Dendritic cell treated with granulocyte-macrophage colony-stimulating factor and Interleukin-4, amounts not matched to agents 40 ng/mL and 50 ng/mL, for 4 days (primary cell): ENCODE measurements at regions not wholly inside any gene's neighbourhood (a gene's known extent, or its start where the extent isn't known, plus 50 kb on each side); places are given as distances from the start of the nearest gene placed in this dataset.

Experiments used
- H3K27ac Mint-ChIP-seq: one replicate; pipeline ENCODE4 v1.8.0; 2022; ENCODE audit warnings: mild to moderate bottlenecking, mixed read lengths
- H3K27me3 Mint-ChIP-seq: one replicate; pipeline ENCODE4 v1.8.0; 2022; ENCODE audit warnings: mild to moderate bottlenecking, mixed read lengths
- H3K36me3 Mint-ChIP-seq: one replicate; pipeline ENCODE4 v1.8.0; 2022; ENCODE audit warnings: low read depth, mixed read lengths
- H3K4me1 Mint-ChIP-seq: one replicate; pipeline ENCODE4 v1.8.0; 2022; ENCODE audit warnings: low read depth, mixed read lengths
- H3K4me3 Mint-ChIP-seq: one replicate; pipeline ENCODE4 v1.8.0; 2022; ENCODE audit warnings: mild to moderate bottlenecking, moderate library complexity, mixed read lengths
- H3K9me3 Mint-ChIP-seq: one replicate; pipeline ENCODE4 v1.8.0; 2022; ENCODE audit warnings: mixed read lengths
- intact Hi-C: fragments of 100-400 bp; cut with micrococcal nuclease; formaldehyde crosslinking; loops from one replicate; pipeline ENCODE4 v1.15.0; 2022

DNA sequence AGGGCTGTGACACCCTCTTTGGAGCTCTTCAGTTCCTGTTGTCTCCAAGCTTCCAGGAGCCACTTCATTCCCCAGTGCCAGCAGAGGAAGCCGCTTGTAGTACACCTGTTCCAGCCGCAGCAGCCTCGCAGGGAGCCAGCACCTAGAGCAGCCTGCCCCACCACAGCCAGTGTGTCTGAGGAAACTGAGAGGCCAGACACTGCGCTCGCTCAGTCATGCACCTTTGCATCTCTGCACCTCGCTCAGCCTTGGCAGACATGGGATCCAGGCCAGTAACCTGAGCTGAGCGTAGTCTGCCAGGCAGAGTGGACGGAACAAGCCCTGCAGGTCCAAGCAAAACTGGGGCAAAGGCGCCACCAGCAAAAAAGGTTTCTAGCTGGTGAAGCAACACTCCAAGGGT, 1072.1 kb downstream of the JRKL start:
- peaks cover 66% of the 10 kb centered on the region for H3K9me3 Mint-ChIP-seq

DNA sequence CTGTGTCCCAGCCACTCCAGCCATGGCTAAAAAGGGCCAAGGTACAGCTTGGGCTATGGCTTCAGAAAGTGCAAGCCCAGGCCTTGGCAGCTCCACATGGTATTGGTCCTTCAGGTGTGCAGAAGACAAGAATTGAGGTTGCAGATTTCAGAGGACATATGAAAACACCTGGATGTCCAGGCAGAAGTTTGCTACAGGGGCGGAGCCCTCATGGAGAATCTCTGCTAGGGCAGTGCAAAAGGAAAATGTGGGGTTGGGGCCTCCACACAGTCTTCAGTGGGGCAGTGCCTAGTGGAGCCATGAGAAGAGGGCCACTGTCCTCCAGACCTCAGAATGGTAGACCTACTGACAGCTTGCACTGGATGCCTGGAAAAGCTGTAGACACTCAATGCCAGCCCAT, 1074.1 kb downstream of the JRKL start:
- peaks cover 72% of the 10 kb centered on the region for H3K9me3 Mint-ChIP-seq
- no peak overlapping the region for H3K4me3 Mint-ChIP-seq
- no peaks in the 10 kb centered on the region for H3K36me3 Mint-ChIP-seq
- no peaks in the 10 kb centered on the region for H3K27me3 Mint-ChIP-seq
- no peaks in the 10 kb centered on the region for H3K4me1 Mint-ChIP-seq
- intact Hi-C loops, result no loop called here
- H3K27ac Mint-ChIP-seq, result no peak overlapping the region

More for the DNA sequence above, 1072.1 kb downstream of the JRKL start:
- Mint-ChIP-seq H3K4me3 (no peak overlapping the region), H3K36me3 (no peaks in the 10 kb centered on the region), H3K4me1 (no peaks in the 10 kb centered on the region), H3K27me3 (no peaks in the 10 kb centered on the region), H3K27ac (no peak overlapping the region)
- intact Hi-C loops, result no loop called here

DNA sequence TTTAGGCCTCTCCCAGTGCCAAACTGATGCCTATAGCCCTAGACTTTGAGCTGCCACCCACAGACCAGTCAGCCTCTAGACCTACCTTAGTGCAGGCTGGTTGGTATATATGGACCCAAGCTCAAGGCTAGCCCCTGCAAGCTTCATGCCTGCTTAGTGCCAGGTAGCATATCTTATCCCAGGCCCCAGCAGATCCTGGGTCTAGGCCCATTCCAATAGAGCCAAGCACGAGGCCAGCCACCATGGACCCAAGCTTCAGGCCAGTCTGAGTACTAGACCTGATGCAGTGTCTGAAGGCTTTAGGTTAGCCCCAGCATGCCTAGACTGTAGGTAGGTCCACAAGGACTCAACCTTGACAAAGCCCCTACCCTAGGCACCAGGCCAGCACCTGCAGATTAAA, 1081.7 kb downstream of the JRKL start:
- Mint-ChIP-seq H3K4me1 (no peaks in the 10 kb centered on the region), H3K9me3 (peaks cover 65% of the 10 kb centered on the region), H3K27me3 (no peaks in the 10 kb centered on the region), H3K36me3 (no peaks in the 10 kb centered on the region), H3K27ac (no peak overlapping the region), H3K4me3 (no peak overlapping the region)
- intact Hi-C loops, result no loop called here

DNA sequence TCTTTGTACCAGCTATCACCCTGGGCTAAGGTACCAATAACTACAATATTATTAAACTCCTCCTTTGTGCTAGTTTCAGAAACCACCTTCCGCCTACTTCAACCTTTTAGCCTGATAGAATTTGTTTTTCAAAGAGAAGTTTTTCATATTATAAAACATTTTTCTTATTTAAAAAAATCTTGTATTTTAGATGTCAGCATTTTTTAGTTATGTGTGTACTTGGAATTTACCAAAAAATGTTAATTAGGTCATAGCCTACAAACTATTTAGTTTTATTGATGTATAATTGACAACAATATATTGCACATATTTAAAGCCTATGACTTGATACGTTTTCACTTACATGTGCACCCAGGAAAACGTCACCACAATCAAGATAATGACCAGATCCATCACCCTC, 1097.6 kb downstream of the JRKL start:
- H3K36me3 Mint-ChIP-seq, result no peaks in the 10 kb centered on the region
- H3K27ac Mint-ChIP-seq, result no peak overlapping the region
- no peak overlapping the region for H3K4me3 Mint-ChIP-seq
- H3K4me1 Mint-ChIP-seq, result no peaks in the 10 kb centered on the region
- H3K9me3 Mint-ChIP-seq, result peaks cover 76% of the 10 kb centered on the region
- intact Hi-C loops, result no loop called here
- no peaks in the 10 kb centered on the region for H3K27me3 Mint-ChIP-seq

DNA sequence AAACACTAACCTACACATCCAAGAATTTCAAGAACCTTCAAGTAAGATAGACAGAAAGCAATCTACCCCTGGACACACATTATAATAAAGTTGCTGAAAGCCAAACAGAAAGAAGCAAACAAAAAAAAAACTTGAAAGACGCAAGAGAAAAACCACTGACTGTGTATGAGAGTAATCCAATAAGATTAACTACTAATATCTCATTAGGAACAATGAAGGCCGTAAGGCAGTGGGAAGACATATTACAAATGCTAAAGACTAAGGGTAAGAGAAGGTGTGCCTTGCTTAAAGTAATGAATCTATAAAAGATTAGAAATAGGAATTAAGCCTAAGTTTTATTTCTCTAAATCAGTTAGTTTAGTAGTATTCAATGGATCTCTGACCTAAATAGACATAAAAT, 1109.1 kb downstream of the JRKL start:
- H3K36me3 Mint-ChIP-seq, result no peaks in the 10 kb centered on the region
- intact Hi-C loops, result no loop called here
- no peaks in the 10 kb centered on the region for H3K4me1 Mint-ChIP-seq
- no peaks in the 10 kb centered on the region for H3K27me3 Mint-ChIP-seq
- peaks cover 42% of the 10 kb centered on the region for H3K9me3 Mint-ChIP-seq
- no peak overlapping the region for H3K4me3 Mint-ChIP-seq
- H3K27ac Mint-ChIP-seq, result no peak overlapping the region

DNA sequence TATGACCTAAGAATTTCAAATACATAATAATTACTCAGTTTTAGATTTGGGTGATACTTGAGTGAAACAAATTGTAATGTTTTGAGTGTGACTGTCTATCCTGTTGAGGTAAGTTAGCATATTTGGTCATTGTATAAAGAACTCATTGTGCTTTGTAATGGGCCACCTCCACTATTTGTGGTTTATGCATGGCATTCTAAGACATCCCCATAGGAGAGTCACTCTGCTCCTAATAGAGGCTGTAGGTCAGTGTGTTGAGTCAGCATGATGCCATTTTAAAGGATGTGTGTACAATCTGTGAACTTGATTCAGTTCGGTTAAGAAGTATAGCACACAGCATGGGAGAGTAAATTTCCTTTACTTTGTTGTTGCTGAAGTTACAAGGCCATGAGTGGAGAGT, 1112.4 kb downstream of the JRKL start:
- Mint-ChIP-seq H3K4me1 (no peaks in the 10 kb centered on the region), H3K36me3 (no peaks in the 10 kb centered on the region), H3K9me3 (peaks cover 31% of the 10 kb centered on the region), H3K27me3 (no peaks in the 10 kb centered on the region), H3K27ac (no peak overlapping the region), H3K4me3 (no peak overlapping the region)
- intact Hi-C loops, result no loop called here

DNA sequence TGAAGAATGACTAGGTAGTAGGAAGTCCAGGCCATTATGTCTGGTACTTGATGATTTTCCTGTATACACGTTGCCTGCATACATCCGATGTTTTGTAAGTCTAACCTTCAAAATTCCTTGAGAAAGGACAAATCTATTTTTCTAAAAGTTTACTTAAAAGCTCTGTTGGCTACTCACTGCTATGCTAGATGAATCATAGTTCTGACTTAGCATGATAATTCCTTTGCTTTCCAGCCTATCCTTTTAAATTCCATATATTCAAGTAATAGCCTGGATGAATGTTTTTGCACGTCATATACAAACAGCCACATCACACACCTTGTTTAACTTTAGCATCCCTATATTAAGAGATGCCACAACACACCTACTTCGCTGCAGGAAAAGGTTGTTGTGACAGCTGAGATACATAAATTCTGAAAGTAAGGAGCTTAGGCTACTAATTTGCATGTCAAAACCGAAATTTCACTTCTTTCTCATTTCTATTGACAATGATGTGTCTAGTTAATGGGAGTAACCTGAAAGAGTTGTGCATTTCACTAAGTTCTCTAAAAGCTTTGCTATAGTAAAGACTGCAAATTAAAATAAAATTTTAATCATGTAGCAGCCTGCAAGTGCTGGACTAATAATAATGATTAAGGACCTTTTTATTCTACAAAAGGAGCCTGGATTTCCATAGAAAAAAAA, 1116.4 kb downstream of the JRKL start:
- intact Hi-C loops, result no loop called here
- H3K4me1 Mint-ChIP-seq, result no peaks in the 10 kb centered on the region
- peaks cover 19% of the 10 kb centered on the region for H3K9me3 Mint-ChIP-seq
- H3K4me3 Mint-ChIP-seq, result no peak overlapping the region
- no peak overlapping the region for H3K27ac Mint-ChIP-seq
- H3K27me3 Mint-ChIP-seq, result no peaks in the 10 kb centered on the region
- no peaks in the 10 kb centered on the region for H3K36me3 Mint-ChIP-seq

DNA sequence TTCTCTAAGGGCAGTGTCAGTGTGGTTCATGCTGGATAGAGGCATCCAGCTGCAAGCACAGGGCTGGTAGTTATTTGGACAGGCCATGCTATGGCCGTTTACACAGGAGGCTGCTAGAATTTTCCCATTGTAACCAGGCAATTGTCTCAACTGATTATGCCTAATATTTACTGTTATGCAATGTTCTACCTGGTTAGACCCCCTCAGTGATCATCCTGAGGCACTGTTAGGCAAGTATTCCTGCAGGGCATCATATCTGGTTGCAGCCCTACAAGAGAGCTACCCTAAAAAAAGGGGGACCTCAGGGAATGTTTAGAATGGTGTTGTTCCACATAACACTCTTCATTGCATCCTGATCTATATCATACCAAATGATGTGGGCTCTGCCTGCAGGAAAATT, 1124.6 kb downstream of the JRKL start:
- Mint-ChIP-seq H3K4me1 (no peaks in the 10 kb centered on the region), H3K27ac (no peak overlapping the region), H3K27me3 (no peaks in the 10 kb centered on the region), H3K9me3 (peaks cover 40% of the 10 kb centered on the region), H3K36me3 (no peaks in the 10 kb centered on the region), H3K4me3 (no peak overlapping the region)
- intact Hi-C loops, result no loop called here

DNA sequence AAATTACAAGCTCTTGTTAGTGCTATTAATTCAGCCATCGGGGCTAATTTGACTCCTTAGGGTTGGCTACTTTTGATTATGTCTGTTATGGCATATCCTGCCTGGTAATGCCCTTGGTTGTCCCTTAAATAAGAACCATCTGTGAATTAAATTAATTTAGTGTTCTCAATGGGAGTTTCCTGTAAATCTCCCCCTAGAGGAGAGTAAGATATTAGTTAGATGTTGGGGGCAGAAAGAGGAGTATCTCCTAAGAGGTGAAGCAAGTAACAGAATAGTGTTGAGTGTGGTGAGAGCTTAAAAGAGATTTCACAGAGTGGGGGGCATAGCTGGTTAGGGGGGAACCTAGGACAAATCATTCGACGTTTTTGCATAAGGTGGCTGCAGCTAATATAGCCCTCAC, 1126.9 kb downstream of the JRKL start:
- intact Hi-C loops, result no loop called here

DNA sequence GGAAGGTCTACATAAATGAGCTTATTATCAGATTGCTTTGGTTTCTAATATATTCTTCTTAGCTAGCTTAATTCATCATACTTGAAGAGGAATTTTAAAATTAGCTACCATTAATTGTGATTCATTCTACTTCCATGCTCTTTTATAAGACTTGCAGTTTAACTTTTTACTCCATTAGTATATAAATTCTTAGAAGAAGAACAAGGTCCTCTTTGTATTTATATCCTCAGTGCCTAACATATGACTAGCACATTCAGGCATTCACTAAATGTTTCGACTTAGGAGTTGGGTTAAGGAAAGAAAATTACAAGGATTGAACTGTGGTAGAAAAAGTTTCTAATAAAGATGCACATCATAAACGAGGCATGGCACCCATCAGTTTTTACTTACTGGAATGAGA, 1135.5 kb downstream of the JRKL start:
- Mint-ChIP-seq H3K4me1 (no peaks in the 10 kb centered on the region), H3K36me3 (no peaks in the 10 kb centered on the region), H3K9me3 (peaks cover 26% of the 10 kb centered on the region), H3K4me3 (no peak overlapping the region), H3K27me3 (no peaks in the 10 kb centered on the region), H3K27ac (no peak overlapping the region)
- intact Hi-C loops, result no loop called here

More for the DNA sequence above, 1126.9 kb downstream of the JRKL start:
- H3K4me1 Mint-ChIP-seq, result no peaks in the 10 kb centered on the region
- H3K9me3 Mint-ChIP-seq, result peaks cover 46% of the 10 kb centered on the region
- no peaks in the 10 kb centered on the region for H3K36me3 Mint-ChIP-seq
- no peak overlapping the region for H3K27ac Mint-ChIP-seq
- H3K4me3 Mint-ChIP-seq, result no peak overlapping the region
- H3K27me3 Mint-ChIP-seq, result no peaks in the 10 kb centered on the region

DNA sequence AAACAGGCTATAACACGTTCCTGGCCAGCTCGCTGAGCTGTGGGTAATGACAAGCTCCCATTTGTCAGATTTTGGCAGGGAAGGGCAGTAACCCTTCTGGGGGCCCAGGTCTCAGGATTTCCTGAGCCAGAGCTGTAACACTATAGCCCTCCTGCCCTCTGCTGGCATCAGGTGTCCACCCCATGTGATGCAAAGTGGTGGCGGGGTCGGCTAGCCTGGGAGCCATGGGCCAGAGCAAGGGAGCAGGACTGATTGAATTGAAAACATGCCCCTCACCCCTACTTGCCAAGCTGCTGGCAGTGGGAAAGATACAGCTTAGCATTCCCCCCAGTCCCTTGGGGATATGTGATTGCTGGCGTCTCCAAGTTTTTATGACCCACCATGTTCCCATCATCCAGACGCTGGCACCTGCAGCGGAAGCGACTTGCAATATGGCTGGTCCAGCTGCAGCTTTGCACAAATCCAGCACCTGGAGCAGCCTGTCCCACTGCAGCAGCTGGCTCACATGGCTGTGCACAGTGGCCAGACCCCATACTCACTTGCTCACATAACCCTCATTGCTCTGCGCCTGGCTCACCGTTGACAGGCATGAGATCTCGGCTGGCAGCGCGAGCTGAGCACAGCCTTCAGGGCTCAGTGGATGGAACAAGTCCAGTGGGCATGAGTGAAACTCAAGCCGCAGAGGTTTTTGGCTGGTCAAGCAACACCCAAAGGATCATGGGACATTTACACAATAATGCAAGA, 1147.8 kb downstream of the JRKL start:
- intact Hi-C loops, result no loop called here
- no peaks in the 10 kb centered on the region for H3K36me3 Mint-ChIP-seq
- H3K9me3 Mint-ChIP-seq, result peaks cover 45% of the 10 kb centered on the region
- no peaks in the 10 kb centered on the region for H3K4me1 Mint-ChIP-seq
- no peaks in the 10 kb centered on the region for H3K27me3 Mint-ChIP-seq
- no peak overlapping the region for H3K4me3 Mint-ChIP-seq
- H3K27ac Mint-ChIP-seq, result no peak overlapping the region

DNA sequence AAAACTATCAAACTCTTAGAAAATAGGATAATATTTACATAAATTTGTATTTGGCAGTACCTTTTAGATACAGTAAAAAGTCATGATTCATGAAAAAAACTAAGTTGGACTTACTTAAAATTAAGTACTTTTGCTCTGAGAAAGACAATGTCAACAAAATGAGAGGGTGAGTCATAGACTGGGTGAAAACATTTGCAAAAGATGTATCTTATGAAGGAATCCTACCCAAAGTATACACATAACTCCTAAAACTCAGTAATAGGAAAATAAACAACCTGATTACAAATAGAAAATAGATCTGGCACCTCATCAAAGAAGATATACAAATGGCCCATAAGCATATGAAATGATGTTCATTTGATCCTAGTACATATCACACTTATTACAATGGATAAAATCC, 1154.6 kb downstream of the JRKL start:
- no peaks in the 10 kb centered on the region for H3K36me3 Mint-ChIP-seq
- no peak overlapping the region for H3K4me3 Mint-ChIP-seq
- H3K9me3 Mint-ChIP-seq, result peaks cover 32% of the 10 kb centered on the region
- H3K27me3 Mint-ChIP-seq, result no peaks in the 10 kb centered on the region
- intact Hi-C loops, result no loop called here
- H3K4me1 Mint-ChIP-seq, result no peaks in the 10 kb centered on the region
- H3K27ac Mint-ChIP-seq, result no peak overlapping the region

DNA sequence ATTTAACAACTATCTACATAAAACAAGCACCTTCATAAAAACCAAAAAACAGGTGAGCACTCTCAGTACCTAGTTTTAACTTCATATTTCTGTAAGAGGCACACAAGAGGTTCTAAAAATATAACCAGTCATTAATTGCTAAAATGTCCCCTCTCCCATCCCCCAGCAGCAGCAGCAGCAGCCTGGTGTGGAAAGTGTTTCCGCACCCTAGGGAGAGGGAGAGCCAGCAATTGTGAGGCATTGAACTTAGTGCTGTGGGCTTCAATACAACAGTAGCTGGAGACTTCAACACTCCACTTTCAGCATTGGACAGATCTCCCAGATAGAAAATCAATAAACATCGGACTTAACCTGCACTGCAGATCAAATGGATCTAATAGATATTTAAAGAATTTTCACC, 1158.5 kb downstream of the JRKL start:
- Mint-ChIP-seq H3K36me3 (no peaks in the 10 kb centered on the region), H3K4me1 (no peaks in the 10 kb centered on the region), H3K9me3 (peaks cover 12% of the 10 kb centered on the region), H3K27ac (no peak overlapping the region), H3K27me3 (no peaks in the 10 kb centered on the region), H3K4me3 (no peak overlapping the region)
- intact Hi-C loops, result no loop called here

DNA sequence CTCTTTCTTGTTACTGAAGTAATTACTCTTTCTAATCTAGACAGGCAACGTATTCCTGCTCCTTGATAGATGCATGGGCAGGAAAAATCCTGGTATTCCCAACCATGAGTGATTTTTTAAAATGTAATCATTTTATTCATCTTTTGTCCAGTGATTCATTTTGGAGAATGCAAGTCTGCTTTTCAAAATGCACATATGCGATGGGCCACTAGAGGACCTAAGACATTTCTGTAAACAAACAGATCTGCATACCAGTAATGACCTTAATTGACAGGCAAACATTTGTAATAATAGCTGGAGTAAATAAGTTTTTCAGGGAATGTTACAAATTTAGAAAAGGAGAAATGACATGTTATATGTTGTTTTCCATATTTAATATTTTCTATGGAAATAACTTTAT, 1167.6 kb downstream of the JRKL start:
- Mint-ChIP-seq H3K36me3 (no peaks in the 10 kb centered on the region), H3K4me3 (no peak overlapping the region), H3K27ac (no peak overlapping the region), H3K27me3 (no peaks in the 10 kb centered on the region), H3K4me1 (no peaks in the 10 kb centered on the region), H3K9me3 (peaks cover 9% of the 10 kb centered on the region)
- intact Hi-C loops, result no loop called here

DNA sequence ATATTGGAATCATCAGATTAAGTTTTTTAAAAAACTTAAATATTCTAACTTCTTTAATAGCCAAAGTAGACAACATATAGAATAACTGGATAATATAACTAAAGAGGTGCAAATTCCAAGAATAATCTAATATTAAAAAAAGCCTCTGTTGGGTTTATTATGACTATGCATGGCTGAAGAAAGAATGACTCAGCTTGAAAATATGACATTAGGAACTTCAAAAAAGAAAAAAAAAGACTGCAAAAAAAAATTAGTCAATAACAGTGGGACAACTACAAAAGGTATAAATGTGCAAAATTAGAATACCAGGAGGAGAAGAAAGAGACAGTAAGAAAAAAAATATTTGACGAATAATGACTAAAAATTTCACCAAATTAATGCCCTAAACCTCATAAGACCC, 1178.0 kb downstream of the JRKL start:
- intact Hi-C loops, result no loop called here
- no peaks in the 10 kb centered on the region for H3K27me3 Mint-ChIP-seq
- no peaks in the 10 kb centered on the region for H3K4me1 Mint-ChIP-seq
- peaks cover 52% of the 10 kb centered on the region for H3K9me3 Mint-ChIP-seq
- H3K36me3 Mint-ChIP-seq, result no peaks in the 10 kb centered on the region
- no peak overlapping the region for H3K4me3 Mint-ChIP-seq
- no peak overlapping the region for H3K27ac Mint-ChIP-seq
